ENCODE measurements at regions not wholly inside any gene's neighbourhood (a gene's known extent, or its start where the extent isn't known, plus 50 kb on each side); places are given as distances from the start of the nearest gene placed in this dataset.

DNA sequence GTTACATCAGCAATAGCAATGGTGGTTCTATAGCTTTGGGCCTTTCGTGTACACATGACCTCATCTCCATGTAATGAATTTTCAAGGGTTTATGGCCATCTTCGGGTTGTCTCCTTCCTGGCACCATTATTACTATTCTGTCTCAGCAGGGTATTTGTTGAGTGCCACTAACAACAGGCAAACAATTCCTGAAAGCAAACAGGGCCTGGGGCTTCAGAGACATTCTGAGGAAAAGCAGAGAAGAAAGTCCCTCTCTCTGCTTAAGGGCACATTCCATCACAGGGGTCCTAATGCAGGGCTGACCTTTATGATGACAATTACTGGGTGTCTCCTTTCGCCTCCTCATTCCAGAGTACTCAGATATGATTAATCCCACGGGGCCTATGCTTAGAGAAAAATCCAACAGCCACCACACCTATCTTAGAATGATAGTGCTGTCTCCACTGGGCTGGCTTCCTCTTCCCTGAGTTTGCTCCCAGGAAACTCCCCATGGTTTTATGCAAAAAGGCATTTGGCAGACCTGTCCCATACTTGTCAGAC lies 540.2 kb upstream of the ZNF462 start:
- TF ChIP-seq, protein P1, sequence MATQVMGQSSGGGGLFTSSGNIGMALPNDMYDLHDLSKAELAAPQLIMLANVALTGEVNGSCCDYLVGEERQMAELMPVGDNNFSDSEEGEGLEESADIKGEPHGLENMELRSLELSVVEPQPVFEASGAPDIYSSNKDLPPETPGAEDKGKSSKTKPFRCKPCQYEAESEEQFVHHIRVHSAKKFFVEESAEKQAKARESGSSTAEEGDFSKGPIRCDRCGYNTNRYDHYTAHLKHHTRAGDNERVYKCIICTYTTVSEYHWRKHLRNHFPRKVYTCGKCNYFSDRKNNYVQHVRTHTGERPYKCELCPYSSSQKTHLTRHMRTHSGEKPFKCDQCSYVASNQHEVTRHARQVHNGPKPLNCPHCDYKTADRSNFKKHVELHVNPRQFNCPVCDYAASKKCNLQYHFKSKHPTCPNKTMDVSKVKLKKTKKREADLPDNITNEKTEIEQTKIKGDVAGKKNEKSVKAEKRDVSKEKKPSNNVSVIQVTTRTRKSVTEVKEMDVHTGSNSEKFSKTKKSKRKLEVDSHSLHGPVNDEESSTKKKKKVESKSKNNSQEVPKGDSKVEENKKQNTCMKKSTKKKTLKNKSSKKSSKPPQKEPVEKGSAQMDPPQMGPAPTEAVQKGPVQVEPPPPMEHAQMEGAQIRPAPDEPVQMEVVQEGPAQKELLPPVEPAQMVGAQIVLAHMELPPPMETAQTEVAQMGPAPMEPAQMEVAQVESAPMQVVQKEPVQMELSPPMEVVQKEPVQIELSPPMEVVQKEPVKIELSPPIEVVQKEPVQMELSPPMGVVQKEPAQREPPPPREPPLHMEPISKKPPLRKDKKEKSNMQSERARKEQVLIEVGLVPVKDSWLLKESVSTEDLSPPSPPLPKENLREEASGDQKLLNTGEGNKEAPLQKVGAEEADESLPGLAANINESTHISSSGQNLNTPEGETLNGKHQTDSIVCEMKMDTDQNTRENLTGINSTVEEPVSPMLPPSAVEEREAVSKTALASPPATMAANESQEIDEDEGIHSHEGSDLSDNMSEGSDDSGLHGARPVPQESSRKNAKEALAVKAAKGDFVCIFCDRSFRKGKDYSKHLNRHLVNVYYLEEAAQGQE (IDR thresholded peaks at IDR 0.05), result no peak
- TF ChIP-seq YY1 (IDR thresholded peaks at IDR 0.05) (no peak), GABPA (IDR thresholded peaks at IDR 0.05 in 1 of 2, conservative IDR thresholded peaks at IDR 0.05 in 1 of 2) (no peak)
- TF ChIP-seq, protein P2, sequence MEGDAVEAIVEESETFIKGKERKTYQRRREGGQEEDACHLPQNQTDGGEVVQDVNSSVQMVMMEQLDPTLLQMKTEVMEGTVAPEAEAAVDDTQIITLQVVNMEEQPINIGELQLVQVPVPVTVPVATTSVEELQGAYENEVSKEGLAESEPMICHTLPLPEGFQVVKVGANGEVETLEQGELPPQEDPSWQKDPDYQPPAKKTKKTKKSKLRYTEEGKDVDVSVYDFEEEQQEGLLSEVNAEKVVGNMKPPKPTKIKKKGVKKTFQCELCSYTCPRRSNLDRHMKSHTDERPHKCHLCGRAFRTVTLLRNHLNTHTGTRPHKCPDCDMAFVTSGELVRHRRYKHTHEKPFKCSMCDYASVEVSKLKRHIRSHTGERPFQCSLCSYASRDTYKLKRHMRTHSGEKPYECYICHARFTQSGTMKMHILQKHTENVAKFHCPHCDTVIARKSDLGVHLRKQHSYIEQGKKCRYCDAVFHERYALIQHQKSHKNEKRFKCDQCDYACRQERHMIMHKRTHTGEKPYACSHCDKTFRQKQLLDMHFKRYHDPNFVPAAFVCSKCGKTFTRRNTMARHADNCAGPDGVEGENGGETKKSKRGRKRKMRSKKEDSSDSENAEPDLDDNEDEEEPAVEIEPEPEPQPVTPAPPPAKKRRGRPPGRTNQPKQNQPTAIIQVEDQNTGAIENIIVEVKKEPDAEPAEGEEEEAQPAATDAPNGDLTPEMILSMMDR (IDR thresholded peaks at IDR 0.05; ENCODE audit: low read depth, low read length, missing input control), result no peak
- TF ChIP-seq, protein P3, sequence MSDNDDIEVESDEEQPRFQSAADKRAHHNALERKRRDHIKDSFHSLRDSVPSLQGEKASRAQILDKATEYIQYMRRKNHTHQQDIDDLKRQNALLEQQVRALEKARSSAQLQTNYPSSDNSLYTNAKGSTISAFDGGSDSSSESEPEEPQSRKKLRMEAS (IDR thresholded peaks at IDR 0.05), result no peak

All from liver (tissue), 3 donors.